K562 (cell line): ENCODE measurements at regions not wholly inside any gene's neighbourhood (a gene's known extent, or its start where the extent isn't known, plus 50 kb on each side); places are given as distances from the start of the nearest gene placed in this dataset.

ENCODE experiments used
- ATAC-seq: fragments of 200-7000 bp; cut with Tn5 transposase; 3 replicates; pipeline ENCODE4 v1.9.1; 2020; ENCODE audit warnings: moderate library complexity
- BruUV-seq: library from RNA; stranded (reverse); fragments of 400-500 nt; replicated peaks from 2 replicates; lab custom pipeline; 2021; lab: Mats Ljungman, UMichigan
- CTCF ChIA-PET: fragments of 300-600 bp; formaldehyde crosslinking; extraction: SDS; loops from one replicate; lab custom pipeline; 2021; ENCODE audit warnings: low intra/inter-chr PET ratio; lab: Yijun Ruan, JAX
- POLR2A ChIA-PET: fragments of 300-600, 350-650 bp; sonication (Branson Sonifier 250); formaldehyde crosslinking; extraction: SDS; loops from one replicate; lab custom pipeline; 2021; ENCODE audit warnings: antibody characterized with exemption, inconsistent platforms; lab: Yijun Ruan, JAX
- DNase-seq, 4 experiments: peaks; one replicate each; pipeline versions ENCODE4 v3.0.0 to v3.0.0-alpha.2; 2011 to 2018; ENCODE audit warnings: low spot score in 3 of 4, mixed read lengths in 3 of 4; ENCODE audit errors: extremely low read depth in 1 of 4
- FAIRE-seq: peaks from 2 replicates; lab custom pipeline; 2011; peaks lifted over from hg19 to GRCh38; lab: Jason Lieb, UNC
- H2AFZ ChIP-seq: 2 replicates; pipeline ENCODE4 v1.6.0; 2011; ENCODE audit warnings: low read depth, low read length, control low read depth, inconsistent platforms
- H3K27ac ChIP-seq: fragments of 200-600 bp; 3 replicates; pipeline ENCODE4 v1.8.0; 2011; ENCODE audit warnings: low read depth, mild to moderate bottlenecking, control low read depth, inconsistent platforms, low read length, moderate library complexity, mixed read lengths; ENCODE audit errors: extremely low read depth
- H3K27me3 ChIP-seq, 2 experiments: fragments of 300-600 bp in 1 of 2; 2 replicates in 1 of 2; 3 replicates in 1 of 2; pipeline versions ENCODE4 v1.6.0 to v1.8.0; 2011; ENCODE audit warnings: inconsistent platforms in 2 of 2, low read length in 2 of 2, mild to moderate bottlenecking in 1 of 2, mixed read lengths in 1 of 2, moderate library complexity in 1 of 2; ENCODE audit not compliant: control insufficient read depth in 2 of 2, insufficient read depth in 2 of 2
- H3K36me3 ChIP-seq: fragments of 300-600 bp; 3 replicates; pipeline ENCODE4 v1.8.0; 2011; ENCODE audit warnings: mild to moderate bottlenecking, low read length, inconsistent platforms; ENCODE audit not compliant: control insufficient read depth, insufficient read depth
- H3K4me1 ChIP-seq, 2 experiments: fragments of 200-600 bp in 1 of 2; replicated peaks in 1 of 2; 2 replicates in 1 of 2; 3 replicates in 1 of 2; pipeline versions ENCODE4 v1.5.1 to v1.8.0; 2011; ENCODE audit warnings: inconsistent platforms in 2 of 2, low read length in 2 of 2, mild to moderate bottlenecking in 1 of 2, mixed read lengths in 1 of 2, moderate library complexity in 1 of 2; ENCODE audit not compliant: control insufficient read depth in 2 of 2, insufficient read depth in 2 of 2
- H3K4me2 ChIP-seq: 2 replicates; pipeline ENCODE4 v1.6.1; 2011; ENCODE audit warnings: low read length, control low read depth, inconsistent platforms, mixed read lengths; ENCODE audit not compliant: insufficient read depth
- H3K4me3 ChIP-seq: fragments of 200-600 bp; sonication (generic), shearing (Covaris generic); 2 replicates; pipeline ENCODE4 v1.5.1; 2016; ENCODE audit warnings: control low read depth, inconsistent platforms
- H3K79me2 ChIP-seq: fragments of 200-600 bp; 3 replicates; pipeline ENCODE4 v1.8.0; 2011; ENCODE audit warnings: low read length, inconsistent platforms; ENCODE audit not compliant: control insufficient read depth, insufficient read depth
- H3K9ac ChIP-seq, 2 experiments: 2 replicates each; pipeline versions ENCODE4 v1.6.0 to v1.6.1; 2011; ENCODE audit warnings: low read depth in 2 of 2, low read length in 2 of 2, control low read depth in 1 of 2, inconsistent platforms in 1 of 2, mild to moderate bottlenecking in 1 of 2, mixed read lengths in 1 of 2; ENCODE audit not compliant: insufficient read depth in 1 of 2
- H3K9me1 ChIP-seq: one replicate; pipeline ENCODE4 v1.6.0; 2011; ENCODE audit warnings: inconsistent platforms, mild to moderate bottlenecking, low read length, moderate library complexity; ENCODE audit not compliant: control insufficient read depth, insufficient read depth
- H3K9me3 ChIP-seq: replicated peaks from 2 replicates; pipeline ENCODE4 v1.5.1; 2011; ENCODE audit warnings: low read depth, low read length, inconsistent platforms; ENCODE audit not compliant: control insufficient read depth, insufficient read depth
- H4K20me1 ChIP-seq: replicated peaks from 2 replicates; pipeline ENCODE4 v1.6.1; 2011; ENCODE audit warnings: low read length, inconsistent platforms, mixed read lengths; ENCODE audit not compliant: control insufficient read depth, insufficient read depth
- BRCA1 ChIP-seq, 2 experiments: fragments of 450-650 bp in 1 of 2; sonication (generic) in 1 of 2; formaldehyde crosslinking in 1 of 2; IDR thresholded peaks; 2 replicates each; pipeline versions ENCODE4 v1.5.0 to v1.6.1; 2017 to 2020; ENCODE audit warnings: mild to moderate bottlenecking in 1 of 2, missing genetic modification reagents in 1 of 2
- CBX5 ChIP-seq: IDR thresholded peaks from 2 replicates; pipeline ENCODE4 v1.6.1; 2014; ENCODE audit warnings: low read depth, borderline replicate concordance
- CREB3L1 ChIP-seq: fragments of 450-650 bp; IDR thresholded peaks from 2 replicates; pipeline ENCODE4 v1.6.1; 2014; ENCODE audit warnings: low read depth, mild to moderate bottlenecking, moderate library complexity, borderline replicate concordance
- MEF2D ChIP-seq: conservative IDR thresholded peaks from 2 replicates; pipeline ENCODE4 v1.6.1; 2016; ENCODE audit warnings: low read depth, missing genetic modification characterization, missing compliant biosample characterization
- MXI1 ChIP-seq: IDR thresholded peaks from 2 replicates; pipeline ENCODE4 v1.6.1; 2011; ENCODE audit warnings: low read depth, mild to moderate bottlenecking, improper control_type of control experiment, low read length
- NFRKB ChIP-seq: fragments of 450-650 bp; IDR thresholded peaks from 2 replicates; pipeline ENCODE4 v1.6.1; 2016; ENCODE audit warnings: low read depth
- RBBP5 ChIP-seq: fragments of 200-600 bp; sonication (generic); IDR thresholded peaks from 2 replicates; pipeline ENCODE4 v1.6.1; 2012; ENCODE audit warnings: borderline replicate concordance, mild to moderate bottlenecking, low read length, control low read depth, inconsistent platforms; ENCODE audit not compliant: insufficient read depth, poor library complexity, severe bottlenecking
- ZNF668 ChIP-seq: fragments of 250-450 bp; sonication (Bioruptor Pico); IDR thresholded peaks from 2 replicates; pipeline ENCODE4 v1.8.0; 2022; ENCODE audit warnings: mild to moderate bottlenecking, inconsistent platforms
- ZNF696 ChIP-seq: fragments of 250-450 bp; sonication (Bioruptor Pico); conservative IDR thresholded peaks from 2 replicates; pipeline ENCODE4 v1.4.0; 2020; ENCODE audit warnings: mild to moderate bottlenecking, moderate library complexity
- ZNF780A ChIP-seq: fragments of 250-450 bp; sonication (Bioruptor Pico); IDR thresholded peaks from 2 replicates; pipeline ENCODE4 v1.5.0; 2021; ENCODE audit warnings: mild to moderate bottlenecking
- in situ Hi-C: fragments of 300-500 bp; cut with MboI; formaldehyde crosslinking; loops from 4 replicates; pipeline ENCODE4 v1.15.0; 2018; ENCODE audit warnings: inconsistent platforms, mixed read lengths
- intact Hi-C: fragments of 100-400 bp; cut with micrococcal nuclease; formaldehyde crosslinking; loops from 2 replicates; pipeline ENCODE4 v1.14.2; 2022
- TF ChIP-seq, protein P1 (sequence below): fragments of 200-600 bp; sonication (generic); IDR thresholded peaks from one replicate; pipeline ENCODE4 v1.6.1; 2012; ENCODE audit warnings: mild to moderate bottlenecking, low read depth, low read length, inconsistent platforms

GRCh38 chr6:72466471-72466870 is 155.4 kb upstream of the KCNQ5 start:
- BruUV-seq: no TSS peak
- Histone ChIP-seq H3K79me2 (no peaks in the 10 kb centered on the region), H3K27ac (no peak overlapping the region), H3K4me1 (peaks cover 3 to 6% of the 10 kb centered on the region in 2 experiments; a peak in 3 of 5 replicates), H3K9me3 (no peaks in the 10 kb centered on the region), H3K27me3 (no peaks in the 10 kb centered on the region), H3K4me2 (no peak overlapping the region), H4K20me1 (no peaks in the 10 kb centered on the region), H3K36me3 (no peaks in the 10 kb centered on the region), H3K4me3 (no peak overlapping the region), H3K9me1 (no peaks in the 10 kb centered on the region), H3K9ac (no peak overlapping the region), H2AFZ (no peak overlapping the region)
- in situ Hi-C loops (no loop called here), intact Hi-C loops (no loop called here)
- DNase-seq: no peak
- FAIRE-seq: peak; percentile 6
- CTCF ChIA-PET: no interaction called here
- POLR2A ChIA-PET: interaction anchor here (1.1 to 1.5 kb wide), 2 partner anchors 9 to 12 kb away, joined by 3 to 5 read pairs; no protein-coding TSS in a partner anchor
- ATAC-seq: no peak
- TF ChIP-seq MXI1: no peak
- no peak for TF ChIP-seq BRCA1 (IDR thresholded peaks at IDR 0.05)
- no peak for TF ChIP-seq BRCA1 (CRISPR knock-in tag; IDR thresholded peaks at IDR 0.05)
- TF ChIP-seq NFRKB: no peak
- TF ChIP-seq ZNF696 (CRISPR knock-in tag): no peak
- no peak for TF ChIP-seq ZNF668 (CRISPR knock-in tag)
- TF ChIP-seq MEF2D (tag): no peak
- TF ChIP-seq CBX5: no peak
- no peak for TF ChIP-seq CREB3L1
- TF ChIP-seq, protein P1, sequence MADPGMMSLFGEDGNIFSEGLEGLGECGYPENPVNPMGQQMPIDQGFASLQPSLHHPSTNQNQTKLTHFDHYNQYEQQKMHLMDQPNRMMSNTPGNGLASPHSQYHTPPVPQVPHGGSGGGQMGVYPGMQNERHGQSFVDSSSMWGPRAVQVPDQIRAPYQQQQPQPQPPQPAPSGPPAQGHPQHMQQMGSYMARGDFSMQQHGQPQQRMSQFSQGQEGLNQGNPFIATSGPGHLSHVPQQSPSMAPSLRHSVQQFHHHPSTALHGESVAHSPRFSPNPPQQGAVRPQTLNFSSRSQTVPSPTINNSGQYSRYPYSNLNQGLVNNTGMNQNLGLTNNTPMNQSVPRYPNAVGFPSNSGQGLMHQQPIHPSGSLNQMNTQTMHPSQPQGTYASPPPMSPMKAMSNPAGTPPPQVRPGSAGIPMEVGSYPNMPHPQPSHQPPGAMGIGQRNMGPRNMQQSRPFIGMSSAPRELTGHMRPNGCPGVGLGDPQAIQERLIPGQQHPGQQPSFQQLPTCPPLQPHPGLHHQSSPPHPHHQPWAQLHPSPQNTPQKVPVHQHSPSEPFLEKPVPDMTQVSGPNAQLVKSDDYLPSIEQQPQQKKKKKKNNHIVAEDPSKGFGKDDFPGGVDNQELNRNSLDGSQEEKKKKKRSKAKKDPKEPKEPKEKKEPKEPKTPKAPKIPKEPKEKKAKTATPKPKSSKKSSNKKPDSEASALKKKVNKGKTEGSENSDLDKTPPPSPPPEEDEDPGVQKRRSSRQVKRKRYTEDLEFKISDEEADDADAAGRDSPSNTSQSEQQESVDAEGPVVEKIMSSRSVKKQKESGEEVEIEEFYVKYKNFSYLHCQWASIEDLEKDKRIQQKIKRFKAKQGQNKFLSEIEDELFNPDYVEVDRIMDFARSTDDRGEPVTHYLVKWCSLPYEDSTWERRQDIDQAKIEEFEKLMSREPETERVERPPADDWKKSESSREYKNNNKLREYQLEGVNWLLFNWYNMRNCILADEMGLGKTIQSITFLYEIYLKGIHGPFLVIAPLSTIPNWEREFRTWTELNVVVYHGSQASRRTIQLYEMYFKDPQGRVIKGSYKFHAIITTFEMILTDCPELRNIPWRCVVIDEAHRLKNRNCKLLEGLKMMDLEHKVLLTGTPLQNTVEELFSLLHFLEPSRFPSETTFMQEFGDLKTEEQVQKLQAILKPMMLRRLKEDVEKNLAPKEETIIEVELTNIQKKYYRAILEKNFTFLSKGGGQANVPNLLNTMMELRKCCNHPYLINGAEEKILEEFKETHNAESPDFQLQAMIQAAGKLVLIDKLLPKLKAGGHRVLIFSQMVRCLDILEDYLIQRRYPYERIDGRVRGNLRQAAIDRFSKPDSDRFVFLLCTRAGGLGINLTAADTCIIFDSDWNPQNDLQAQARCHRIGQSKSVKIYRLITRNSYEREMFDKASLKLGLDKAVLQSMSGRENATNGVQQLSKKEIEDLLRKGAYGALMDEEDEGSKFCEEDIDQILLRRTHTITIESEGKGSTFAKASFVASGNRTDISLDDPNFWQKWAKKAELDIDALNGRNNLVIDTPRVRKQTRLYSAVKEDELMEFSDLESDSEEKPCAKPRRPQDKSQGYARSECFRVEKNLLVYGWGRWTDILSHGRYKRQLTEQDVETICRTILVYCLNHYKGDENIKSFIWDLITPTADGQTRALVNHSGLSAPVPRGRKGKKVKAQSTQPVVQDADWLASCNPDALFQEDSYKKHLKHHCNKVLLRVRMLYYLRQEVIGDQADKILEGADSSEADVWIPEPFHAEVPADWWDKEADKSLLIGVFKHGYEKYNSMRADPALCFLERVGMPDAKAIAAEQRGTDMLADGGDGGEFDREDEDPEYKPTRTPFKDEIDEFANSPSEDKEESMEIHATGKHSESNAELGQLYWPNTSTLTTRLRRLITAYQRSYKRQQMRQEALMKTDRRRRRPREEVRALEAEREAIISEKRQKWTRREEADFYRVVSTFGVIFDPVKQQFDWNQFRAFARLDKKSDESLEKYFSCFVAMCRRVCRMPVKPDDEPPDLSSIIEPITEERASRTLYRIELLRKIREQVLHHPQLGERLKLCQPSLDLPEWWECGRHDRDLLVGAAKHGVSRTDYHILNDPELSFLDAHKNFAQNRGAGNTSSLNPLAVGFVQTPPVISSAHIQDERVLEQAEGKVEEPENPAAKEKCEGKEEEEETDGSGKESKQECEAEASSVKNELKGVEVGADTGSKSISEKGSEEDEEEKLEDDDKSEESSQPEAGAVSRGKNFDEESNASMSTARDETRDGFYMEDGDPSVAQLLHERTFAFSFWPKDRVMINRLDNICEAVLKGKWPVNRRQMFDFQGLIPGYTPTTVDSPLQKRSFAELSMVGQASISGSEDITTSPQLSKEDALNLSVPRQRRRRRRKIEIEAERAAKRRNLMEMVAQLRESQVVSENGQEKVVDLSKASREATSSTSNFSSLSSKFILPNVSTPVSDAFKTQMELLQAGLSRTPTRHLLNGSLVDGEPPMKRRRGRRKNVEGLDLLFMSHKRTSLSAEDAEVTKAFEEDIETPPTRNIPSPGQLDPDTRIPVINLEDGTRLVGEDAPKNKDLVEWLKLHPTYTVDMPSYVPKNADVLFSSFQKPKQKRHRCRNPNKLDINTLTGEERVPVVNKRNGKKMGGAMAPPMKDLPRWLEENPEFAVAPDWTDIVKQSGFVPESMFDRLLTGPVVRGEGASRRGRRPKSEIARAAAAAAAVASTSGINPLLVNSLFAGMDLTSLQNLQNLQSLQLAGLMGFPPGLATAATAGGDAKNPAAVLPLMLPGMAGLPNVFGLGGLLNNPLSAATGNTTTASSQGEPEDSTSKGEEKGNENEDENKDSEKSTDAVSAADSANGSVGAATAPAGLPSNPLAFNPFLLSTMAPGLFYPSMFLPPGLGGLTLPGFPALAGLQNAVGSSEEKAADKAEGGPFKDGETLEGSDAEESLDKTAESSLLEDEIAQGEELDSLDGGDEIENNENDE: no peak
- no peak for TF ChIP-seq RBBP5
- no peak for TF ChIP-seq ZNF780A (CRISPR knock-in tag)
